IPS-15b (cell line): ENCODE measurements at regions not wholly inside any gene's neighbourhood (a gene's known extent, or its start where the extent isn't known, plus 50 kb on each side); places are given as distances from the start of the nearest gene placed in this dataset.
"Not testable (repeated sequence)": the region's sequence is repeated elsewhere in the genome, so short reads cannot be mapped to it uniquely, and the experiment has no call there.

Experiments used
- H3K27me3 ChIP-seq: one replicate; pipeline ENCODE4 v1.6.1; 2013; ENCODE audit warnings: low read length; ENCODE audit not compliant: control insufficient read depth, insufficient read depth
- H3K36me3 ChIP-seq: one replicate; pipeline ENCODE4 v1.6.1; 2013; ENCODE audit warnings: low read length; ENCODE audit not compliant: control insufficient read depth, insufficient read depth
- H3K4me1 ChIP-seq: one replicate; pipeline ENCODE4 v1.6.1; 2013; ENCODE audit warnings: mild to moderate bottlenecking, low read length; ENCODE audit not compliant: control insufficient read depth, insufficient read depth
- H3K4me3 ChIP-seq: one replicate; pipeline ENCODE4 v1.5.1; 2013; ENCODE audit warnings: low read depth, low read length
- H3K9ac ChIP-seq: one replicate; pipeline ENCODE4 v1.6.1; 2013; ENCODE audit warnings: low read depth, mild to moderate bottlenecking, low read length
- H3K9me3 ChIP-seq: one replicate; pipeline ENCODE4 v1.6.1; 2013; ENCODE audit warnings: mild to moderate bottlenecking, low read length; ENCODE audit not compliant: control insufficient read depth, insufficient read depth

- H3K9ac ChIP-seq, H3K36me3 ChIP-seq, H3K4me1 ChIP-seq, H3K27me3 ChIP-seq, H3K4me3 ChIP-seq: not testable (repeated sequence)
- peaks cover 30% of the 10 kb centered on the region for H3K9me3 ChIP-seq
These were observed 75.7 kb upstream of the TPTE start for GRCh38 chr21:10445685-10446084.

GRCh38 chr21:10449451-10449850 is 71.9 kb upstream of the TPTE start:
- H3K36me3 ChIP-seq: not testable (repeated sequence)
- H3K9me3 ChIP-seq: peaks cover 31% of the 10 kb centered on the region

GRCh38 chr21:10451274-10451673 is 70.1 kb upstream of the TPTE start:
- H3K4me1 ChIP-seq, H3K4me3 ChIP-seq, H3K36me3 ChIP-seq, H3K27me3 ChIP-seq, H3K9ac ChIP-seq: not testable (repeated sequence)
- peaks cover 36% of the 10 kb centered on the region for H3K9me3 ChIP-seq

More at GRCh38 chr21:10449451-10449850, 71.9 kb upstream of the TPTE start:
- H3K4me3 ChIP-seq, H3K4me1 ChIP-seq, H3K9ac ChIP-seq, H3K27me3 ChIP-seq: not testable (repeated sequence)

- H3K9me3 ChIP-seq: peaks cover 56% of the 10 kb centered on the region
- not testable (repeated sequence) for H3K36me3 ChIP-seq, H3K4me1 ChIP-seq, H3K27me3 ChIP-seq, H3K9ac ChIP-seq, H3K4me3 ChIP-seq
These were observed 63.6 kb upstream of the TPTE start for GRCh38 chr21:10457765-10458164.

- peaks cover 72% of the 10 kb centered on the region for H3K9me3 ChIP-seq
- H3K9ac ChIP-seq, H3K27me3 ChIP-seq, H3K36me3 ChIP-seq, H3K4me3 ChIP-seq, H3K4me1 ChIP-seq: not testable (repeated sequence)
These were observed 60.4 kb upstream of the TPTE start for GRCh38 chr21:10460957-10461356.

GRCh38 chr21:10461445-10461844 is 59.9 kb upstream of the TPTE start:
- H3K9me3 ChIP-seq: peaks cover 75% of the 10 kb centered on the region
- not testable (repeated sequence) for H3K27me3 ChIP-seq, H3K36me3 ChIP-seq, H3K9ac ChIP-seq, H3K4me1 ChIP-seq, H3K4me3 ChIP-seq

GRCh38 chr21:10463156-10463555 is 58.2 kb upstream of the TPTE start:
- Histone ChIP-seq H3K36me3 (no peaks in the 10 kb centered on the region), H3K4me1 (no peaks in the 10 kb centered on the region), H3K27me3 (no peaks in the 10 kb centered on the region), H3K9me3 (peaks cover 72% of the 10 kb centered on the region), H3K9ac (no peak overlapping the region), H3K4me3 (no peak overlapping the region)

GRCh38 chr21:10464975-10465374 is 56.4 kb upstream of the TPTE start:
- H3K36me3 ChIP-seq: no peaks in the 10 kb centered on the region
- no peaks in the 10 kb centered on the region for H3K27me3 ChIP-seq
- peaks cover 64% of the 10 kb centered on the region for H3K9me3 ChIP-seq
- no peak overlapping the region for H3K4me3 ChIP-seq
- no peaks in the 10 kb centered on the region for H3K4me1 ChIP-seq
- H3K9ac ChIP-seq: no peak overlapping the region

- peaks cover 59% of the 10 kb centered on the region for H3K9me3 ChIP-seq
- not testable (repeated sequence) for H3K27me3 ChIP-seq, H3K36me3 ChIP-seq, H3K4me1 ChIP-seq, H3K9ac ChIP-seq, H3K4me3 ChIP-seq
These were observed 55.8 kb upstream of the TPTE start for GRCh38 chr21:10465524-10466110.

GRCh38 chr21:10466200-10466599 is 55.2 kb upstream of the TPTE start:
- no peak overlapping the region for H3K4me3 ChIP-seq
- no peaks in the 10 kb centered on the region for H3K27me3 ChIP-seq
- no peaks in the 10 kb centered on the region for H3K36me3 ChIP-seq
- H3K4me1 ChIP-seq: no peaks in the 10 kb centered on the region
- H3K9me3 ChIP-seq: peaks cover 53% of the 10 kb centered on the region
- H3K9ac ChIP-seq: no peak overlapping the region
